Keratinocyte (primary cell): ENCODE measurements at regions not wholly inside any gene's neighbourhood (a gene's known extent, or its start where the extent isn't known, plus 50 kb on each side); places are given as distances from the start of the nearest gene placed in this dataset.

ENCODE experiments used
- DNase-seq: peaks from one replicate; pipeline ENCODE4 v3.0.0-alpha.2; 2011; ENCODE audit warnings: low read depth, missing footprints, low spot score
- FAIRE-seq: peaks from 2 replicates; lab custom pipeline; 2011; peaks lifted over from hg19 to GRCh38; lab: Jason Lieb, UNC
- H2AFZ ChIP-seq: 2 replicates; pipeline ENCODE4 v1.6.0; 2012; ENCODE audit warnings: low read length, control low read depth, inconsistent platforms; ENCODE audit not compliant: control insufficient read depth
- H3K27ac ChIP-seq: 2 replicates; pipeline ENCODE4 v1.5.1; 2011; ENCODE audit warnings: low read length; ENCODE audit not compliant: control insufficient read depth, insufficient read depth
- H3K27me3 ChIP-seq: 3 replicates; pipeline ENCODE4 v1.6.0; 2011; ENCODE audit warnings: low read length; ENCODE audit not compliant: control insufficient read depth, insufficient read depth; ENCODE audit errors: extremely low read depth
- H3K36me3 ChIP-seq, 2 experiments: 2 replicates in 1 of 2; 3 replicates in 1 of 2; pipeline ENCODE4 v1.5.1; 2011; ENCODE audit warnings: low read length in 2 of 2, mild to moderate bottlenecking in 1 of 2; ENCODE audit not compliant: control insufficient read depth in 2 of 2, insufficient read depth in 2 of 2; ENCODE audit errors: extremely low read depth in 1 of 2
- H3K4me1 ChIP-seq: 3 replicates; pipeline ENCODE4 v1.5.1; 2011; ENCODE audit warnings: low read length; ENCODE audit not compliant: control insufficient read depth, insufficient read depth; ENCODE audit errors: extremely low read depth
- H3K4me2 ChIP-seq: 3 replicates; pipeline ENCODE4 v1.6.0; 2011; ENCODE audit warnings: low read depth, low read length; ENCODE audit not compliant: control insufficient read depth, insufficient read depth; ENCODE audit errors: extremely low read depth
- H3K4me3 ChIP-seq, 3 experiments: fragments of 200-600 bp in 1 of 3; sonication (generic) in 1 of 3; 2 replicates in 2 of 3; 3 replicates in 1 of 3; pipeline ENCODE4 v1.5.1; 2011 to 2016; ENCODE audit warnings: low read length in 3 of 3, mild to moderate bottlenecking in 3 of 3, control low read depth in 2 of 3, inconsistent platforms in 1 of 3, low read depth in 1 of 3, mixed read lengths in 1 of 3, mixed run types in 1 of 3, moderate library complexity in 1 of 3; ENCODE audit not compliant: control insufficient read depth in 2 of 3, insufficient read depth in 2 of 3; ENCODE audit errors: extremely low read depth in 1 of 3
- H3K79me2 ChIP-seq: 2 replicates; pipeline ENCODE4 v1.6.0; 2012; ENCODE audit warnings: low read length; ENCODE audit not compliant: control insufficient read depth, insufficient read depth
- H3K9ac ChIP-seq: 3 replicates; pipeline ENCODE4 v1.6.0; 2011; ENCODE audit warnings: low read length; ENCODE audit not compliant: control insufficient read depth, insufficient read depth; ENCODE audit errors: extremely low read depth
- H3K9me1 ChIP-seq: 3 replicates; pipeline ENCODE4 v1.6.0; 2011; ENCODE audit warnings: low read length; ENCODE audit not compliant: control insufficient read depth, insufficient read depth; ENCODE audit errors: extremely low read depth
- H3K9me3 ChIP-seq: 2 replicates; pipeline ENCODE4 v1.5.1; 2012; ENCODE audit warnings: low read depth, low read length; ENCODE audit not compliant: control insufficient read depth
- H4K20me1 ChIP-seq: 3 replicates; pipeline ENCODE4 v1.6.0; 2011; ENCODE audit warnings: low read length; ENCODE audit not compliant: control insufficient read depth, insufficient read depth; ENCODE audit errors: extremely low read depth
- CTCF ChIP-seq, 3 experiments: IDR thresholded peaks in 1 of 3; conservative IDR thresholded peaks in 1 of 3; optimal IDR thresholded peaks in 1 of 3; 2 replicates in 2 of 3; 3 replicates in 1 of 3; pipeline versions ENCODE3 to v1.5.1; 2011; ENCODE audit warnings: low read length in 3 of 3, mild to moderate bottlenecking in 3 of 3, moderate library complexity in 2 of 3, control low read depth in 1 of 3, inconsistent platforms in 1 of 3; ENCODE audit not compliant: insufficient read depth in 2 of 3; ENCODE audit errors: extremely low read depth in 1 of 3
- EZH2 ChIP-seq: IDR thresholded peaks from one replicate; pipeline ENCODE4 v1.6.1; 2012; ENCODE audit warnings: inconsistent platforms, mild to moderate bottlenecking, low read length, moderate library complexity
- dilution Hi-C: fragments of 300-500 bp; cut with MboI; formaldehyde crosslinking; loops from one replicate; pipeline ENCODE4 v1.7.0; 2020; ENCODE audit warnings: low sequenced_read_pairs; ENCODE audit not compliant: extremely low pct_ligation_motif_present

GRCh38 chr6:18725449-18725848 lies 338.3 kb downstream of the RNF144B start:
- DNase-seq: no peak
- TF ChIP-seq EZH2 (no peak), CTCF (optimal IDR thresholded peaks at IDR 0.05 in 1 of 3, IDR thresholded peaks at IDR 0.05 in 1 of 3, conservative IDR thresholded peaks at IDR 0.05 in 1 of 3; ENCODE audit: extremely low read depth in 1 of 3, insufficient read depth in 2 of 3, low read length in 3 of 3) (no peak)
- H3K27me3 ChIP-seq: no peaks in the 10 kb centered on the region
- no peak overlapping the region for H3K4me2 ChIP-seq
- H3K4me3 ChIP-seq: no peak overlapping the region
- no peaks in the 10 kb centered on the region for H3K9me1 ChIP-seq
- no peaks in the 10 kb centered on the region for H3K36me3 ChIP-seq
- no peak overlapping the region for H2AFZ ChIP-seq
- no peaks in the 10 kb centered on the region for H3K9me3 ChIP-seq
- no peak for FAIRE-seq
- no peak overlapping the region for H3K27ac ChIP-seq
- H3K9ac ChIP-seq: no peak overlapping the region
- H3K4me1 ChIP-seq: no peaks in the 10 kb centered on the region
- dilution Hi-C loops: no loop called here
- no peaks in the 10 kb centered on the region for H3K79me2 ChIP-seq
- H4K20me1 ChIP-seq: no peaks in the 10 kb centered on the region

DNA sequence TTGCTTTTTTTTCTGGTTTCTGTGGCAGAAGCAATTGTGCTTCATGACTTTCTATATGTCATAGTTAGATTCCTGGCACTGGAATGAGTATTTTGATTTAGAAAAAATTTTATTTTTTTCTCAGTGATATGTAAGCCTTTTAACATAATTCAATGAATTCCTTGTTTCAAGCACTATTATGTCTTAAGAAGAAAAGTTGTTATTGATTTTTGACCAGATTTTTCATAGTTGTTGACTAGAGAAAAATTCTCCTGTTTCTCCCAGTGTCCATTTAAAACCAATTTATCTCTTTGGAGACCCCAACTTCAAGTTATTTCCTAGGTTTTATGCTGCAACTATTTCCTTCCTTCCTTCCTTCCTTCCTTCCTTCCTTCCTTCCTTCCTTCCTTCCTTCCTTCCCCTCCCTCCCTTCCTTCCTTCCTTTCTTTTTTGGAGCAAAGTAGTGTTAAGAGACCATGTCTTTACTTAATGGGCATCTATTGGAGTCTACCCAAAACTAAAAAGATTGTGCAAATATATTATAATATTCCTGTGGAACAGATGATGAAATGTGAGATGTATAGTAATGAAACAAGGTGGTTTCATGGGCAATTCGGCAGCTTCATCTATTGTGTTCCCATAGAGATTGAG lies 346.9 kb downstream of the RNF144B start:
- no peak for TF ChIP-seq EZH2
- H3K4me2 ChIP-seq: no peak overlapping the region
- no peak for DNase-seq
- H2AFZ ChIP-seq: no peak overlapping the region
- H3K79me2 ChIP-seq: no peaks in the 10 kb centered on the region
- no peak overlapping the region for H3K9ac ChIP-seq
- no peak for FAIRE-seq
- no peak overlapping the region for H3K4me3 ChIP-seq
- no peak overlapping the region for H3K27ac ChIP-seq
- H3K9me1 ChIP-seq: no peaks in the 10 kb centered on the region
- H4K20me1 ChIP-seq: no peaks in the 10 kb centered on the region
- dilution Hi-C loops: no loop called here
- H3K36me3 ChIP-seq: no peaks in the 10 kb centered on the region
- H3K4me1 ChIP-seq: no peaks in the 10 kb centered on the region
- no peaks in the 10 kb centered on the region for H3K9me3 ChIP-seq
- no peaks in the 10 kb centered on the region for H3K27me3 ChIP-seq

DNA sequence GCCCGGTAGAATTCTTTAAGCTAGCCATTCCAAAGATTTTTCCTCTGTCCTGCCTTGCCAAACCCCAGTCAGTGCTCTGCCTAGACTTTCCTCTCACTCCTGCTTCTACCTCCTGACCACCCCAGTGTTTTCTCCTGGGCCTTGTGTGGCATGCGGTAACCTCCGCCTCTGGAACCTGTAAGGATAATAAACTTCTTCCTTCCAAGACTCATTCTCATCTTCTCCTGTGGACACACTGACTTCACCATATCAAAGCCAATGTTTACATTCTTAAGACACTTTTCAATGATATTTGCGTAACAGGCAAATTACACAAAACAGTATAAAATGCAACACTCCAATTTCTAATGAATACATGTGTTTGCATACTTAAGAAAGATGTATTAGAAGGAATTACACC lies 354.6 kb downstream of the RNF144B start:
- H3K36me3 ChIP-seq: no peaks in the 10 kb centered on the region
- DNase-seq (no peak), FAIRE-seq (no peak)
- no peak overlapping the region for H3K9ac ChIP-seq
- no peaks in the 10 kb centered on the region for H3K4me1 ChIP-seq
- H4K20me1 ChIP-seq: no peaks in the 10 kb centered on the region
- H3K27ac ChIP-seq: no peak overlapping the region
- H3K4me2 ChIP-seq: no peak overlapping the region
- H2AFZ ChIP-seq: no peak overlapping the region
- TF ChIP-seq CTCF (optimal IDR thresholded peaks at IDR 0.05 in 1 of 3, IDR thresholded peaks at IDR 0.05 in 1 of 3, conservative IDR thresholded peaks at IDR 0.05 in 1 of 3; ENCODE audit: extremely low read depth in 1 of 3, insufficient read depth in 2 of 3, low read length in 3 of 3): no peak
- no peak for TF ChIP-seq EZH2
- H3K4me3 ChIP-seq: no peak overlapping the region
- no peaks in the 10 kb centered on the region for H3K79me2 ChIP-seq
- dilution Hi-C loops: no loop called here
- no peaks in the 10 kb centered on the region for H3K27me3 ChIP-seq
- no peaks in the 10 kb centered on the region for H3K9me1 ChIP-seq
- no peaks in the 10 kb centered on the region for H3K9me3 ChIP-seq
